Neural progenitor cell (in vitro differentiated cells): ENCODE measurements at regions not wholly inside any gene's neighbourhood (a gene's known extent, or its start where the extent isn't known, plus 50 kb on each side); places are given as distances from the start of the nearest gene placed in this dataset.
"Not testable (repeated sequence)": the region's sequence is repeated elsewhere in the genome, so short reads cannot be mapped to it uniquely, and the experiment has no call there.

Experiments
- DNase-seq: peaks from one replicate; pipeline ENCODE4 v3.0.0-alpha.2; 2016; ENCODE audit warnings: low spot score
- H2AFZ ChIP-seq: fragments of 200-600 bp; sonication (generic); replicated peaks from 2 replicates; pipeline ENCODE4 v1.6.1; 2016; ENCODE audit warnings: antibody characterized with exemption
- H3F3A ChIP-seq: fragments of 200-600 bp; sonication (generic); 2 replicates; pipeline ENCODE4 v1.6.1; 2016; ENCODE audit warnings: antibody characterized with exemption, low read depth
- H3K27ac ChIP-seq: fragments of 200-600 bp; sonication (generic); 2 replicates; pipeline ENCODE4 v1.5.1; 2016; ENCODE audit warnings: mild to moderate bottlenecking
- H3K27me3 ChIP-seq: fragments of 200-600 bp; sonication (generic); 2 replicates; pipeline ENCODE4 v1.6.1; 2016; ENCODE audit warnings: mild to moderate bottlenecking, moderate library complexity
- H3K36me3 ChIP-seq: fragments of 200-600 bp; sonication (generic); 2 replicates; pipeline ENCODE4 v1.5.1; 2016
- H3K4me1 ChIP-seq: fragments of 200-600 bp; sonication (generic); 2 replicates; pipeline ENCODE4 v1.6.1; 2016; ENCODE audit warnings: mixed run types
- H3K4me2 ChIP-seq: fragments of 200-600 bp; sonication (generic); 2 replicates; pipeline ENCODE4 v1.6.1; 2016
- H3K4me3 ChIP-seq: fragments of 200-600 bp; sonication (generic); 2 replicates; pipeline ENCODE4 v1.5.1; 2016
- H3K79me2 ChIP-seq: fragments of 200-600 bp; sonication (generic); 2 replicates; pipeline ENCODE4 v1.6.1; 2016; ENCODE audit warnings: low read depth
- H3K9ac ChIP-seq: fragments of 200-600 bp; sonication (generic); 2 replicates; pipeline ENCODE4 v1.6.1; 2016
- H3K9me3 ChIP-seq: fragments of 200-600 bp; sonication (generic); 2 replicates; pipeline ENCODE4 v1.5.1; 2016; ENCODE audit warnings: low read depth
- H4K20me1 ChIP-seq: fragments of 200-600 bp; sonication (generic); 2 replicates; pipeline ENCODE4 v1.6.1; 2016; ENCODE audit warnings: low read depth
- H3K27ac Mint-ChIP-seq: 3 replicates; pipeline ENCODE4 v1.8.0; 2021; ENCODE audit warnings: mixed read lengths
- H3K27me3 Mint-ChIP-seq: 2 replicates; pipeline ENCODE4 v1.8.0; 2022; ENCODE audit warnings: low read depth, mild to moderate bottlenecking, inconsistent platforms, moderate library complexity, mixed read lengths; ENCODE audit not compliant: insufficient read depth
- H3K36me3 Mint-ChIP-seq: 3 replicates; pipeline ENCODE4 v1.8.0; 2021; ENCODE audit warnings: mixed read lengths
- H3K4me1 Mint-ChIP-seq: 3 replicates; pipeline ENCODE4 v1.8.0; 2021; ENCODE audit warnings: mixed read lengths
- H3K4me3 Mint-ChIP-seq: 3 replicates; pipeline ENCODE4 v1.8.0; 2021; ENCODE audit warnings: mild to moderate bottlenecking, moderate library complexity, mixed read lengths
- H3K9me3 Mint-ChIP-seq: 3 replicates; pipeline ENCODE4 v1.8.0; 2020; ENCODE audit warnings: mixed read lengths
- EZH2 ChIP-seq: fragments of 200-600 bp; sonication (generic); IDR thresholded peaks from 2 replicates; pipeline ENCODE4 v1.6.1; 2017; ENCODE audit warnings: antibody characterized with exemption, mild to moderate bottlenecking, moderate library complexity
- EZH2phosphoT487 ChIP-seq: fragments of 200-600 bp; sonication (generic); IDR thresholded peaks from 2 replicates; pipeline ENCODE4 v1.6.1; 2017; ENCODE audit warnings: antibody characterized with exemption
- TF ChIP-seq, protein P1 (sequence below): fragments of 200-600 bp; sonication (generic); IDR thresholded peaks from 2 replicates; pipeline ENCODE4 v1.5.1; 2017; ENCODE audit warnings: antibody characterized with exemption, mild to moderate bottlenecking

DNA sequence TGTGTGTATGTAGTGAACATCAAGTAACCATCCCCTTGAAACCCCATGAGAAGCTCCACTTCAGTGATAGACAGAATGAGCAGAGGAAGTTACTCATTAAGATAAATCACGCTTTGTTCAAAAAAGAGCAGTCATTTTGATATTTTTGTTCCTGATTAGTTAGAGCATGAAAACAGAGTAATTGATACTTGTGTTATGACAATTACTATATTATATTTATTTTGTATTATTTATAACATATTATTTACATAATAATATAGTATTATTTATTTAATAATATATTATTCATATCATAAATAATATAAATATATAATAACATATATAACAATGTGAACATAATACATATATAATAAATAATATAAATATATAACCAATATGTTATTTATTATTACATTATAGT is 580.9 kb downstream of the SOX5 start:
- no peaks in the 10 kb centered on the region for H3K79me2 ChIP-seq
- Mint-ChIP-seq H3K4me1 (no peaks in the 10 kb centered on the region), H3K27ac (no peak overlapping the region), H3K27me3 (no peaks in the 10 kb centered on the region), H3K36me3 (no peaks in the 10 kb centered on the region), H3K4me3 (no peak overlapping the region), H3K9me3 (no peaks in the 10 kb centered on the region)
- no peak overlapping the region for H3K4me3 ChIP-seq
- H3K9ac ChIP-seq: no peak overlapping the region
- no peaks in the 10 kb centered on the region for H3K4me1 ChIP-seq
- H3K9me3 ChIP-seq: no peaks in the 10 kb centered on the region
- H3K27ac ChIP-seq: no peak overlapping the region
- no peak overlapping the region for H2AFZ ChIP-seq
- H3F3A ChIP-seq: no peaks in the 10 kb centered on the region
- no peaks in the 10 kb centered on the region for H4K20me1 ChIP-seq
- DNase-seq: no peak
- TF ChIP-seq EZH2phosphoT487: no peak
- no peaks in the 10 kb centered on the region for H3K27me3 ChIP-seq
- H3K36me3 ChIP-seq: no peaks in the 10 kb centered on the region
- no peak overlapping the region for H3K4me2 ChIP-seq

DNA sequence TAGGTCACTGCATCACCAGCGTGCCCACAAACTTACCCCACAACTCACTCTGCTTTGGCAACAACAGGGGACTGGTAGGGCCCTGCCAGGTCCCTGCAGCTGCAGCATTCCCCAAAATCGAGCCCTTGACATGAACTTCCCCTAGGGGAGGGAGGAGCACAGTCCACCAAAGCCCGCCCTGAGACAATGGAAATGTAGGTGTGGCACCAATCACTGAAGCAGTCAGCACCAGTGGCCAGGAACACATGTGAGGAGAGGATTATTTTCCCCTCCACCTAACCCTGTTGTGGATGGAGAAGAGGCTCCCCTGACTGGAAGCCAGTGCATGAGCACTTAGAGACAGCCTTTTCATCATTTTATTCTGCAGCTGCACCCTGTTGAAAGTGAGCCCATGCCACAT is 573.8 kb downstream of the SOX5 start:
- H3K27ac Mint-ChIP-seq: no peak overlapping the region
- H3K36me3 ChIP-seq: peaks cover 2% of the 10 kb centered on the region
- no peak for DNase-seq
- no peak overlapping the region for H3K27ac ChIP-seq
- TF ChIP-seq EZH2 (no peak), EZH2phosphoT487 (no peak)
- TF ChIP-seq, protein P1, sequence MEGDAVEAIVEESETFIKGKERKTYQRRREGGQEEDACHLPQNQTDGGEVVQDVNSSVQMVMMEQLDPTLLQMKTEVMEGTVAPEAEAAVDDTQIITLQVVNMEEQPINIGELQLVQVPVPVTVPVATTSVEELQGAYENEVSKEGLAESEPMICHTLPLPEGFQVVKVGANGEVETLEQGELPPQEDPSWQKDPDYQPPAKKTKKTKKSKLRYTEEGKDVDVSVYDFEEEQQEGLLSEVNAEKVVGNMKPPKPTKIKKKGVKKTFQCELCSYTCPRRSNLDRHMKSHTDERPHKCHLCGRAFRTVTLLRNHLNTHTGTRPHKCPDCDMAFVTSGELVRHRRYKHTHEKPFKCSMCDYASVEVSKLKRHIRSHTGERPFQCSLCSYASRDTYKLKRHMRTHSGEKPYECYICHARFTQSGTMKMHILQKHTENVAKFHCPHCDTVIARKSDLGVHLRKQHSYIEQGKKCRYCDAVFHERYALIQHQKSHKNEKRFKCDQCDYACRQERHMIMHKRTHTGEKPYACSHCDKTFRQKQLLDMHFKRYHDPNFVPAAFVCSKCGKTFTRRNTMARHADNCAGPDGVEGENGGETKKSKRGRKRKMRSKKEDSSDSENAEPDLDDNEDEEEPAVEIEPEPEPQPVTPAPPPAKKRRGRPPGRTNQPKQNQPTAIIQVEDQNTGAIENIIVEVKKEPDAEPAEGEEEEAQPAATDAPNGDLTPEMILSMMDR: no peak
- H3K9me3 ChIP-seq: no peaks in the 10 kb centered on the region
- H3K36me3 Mint-ChIP-seq: no peaks in the 10 kb centered on the region
- H3K4me3 ChIP-seq: no peak overlapping the region
- H3K9ac ChIP-seq: no peak overlapping the region
- H3K4me1 Mint-ChIP-seq: no peaks in the 10 kb centered on the region
- H3K79me2 ChIP-seq: no peaks in the 10 kb centered on the region
- peaks cover 30% of the 10 kb centered on the region for H3K9me3 Mint-ChIP-seq
- no peak overlapping the region for H2AFZ ChIP-seq
- H4K20me1 ChIP-seq: no peaks in the 10 kb centered on the region
- H3K4me2 ChIP-seq: no peak overlapping the region
- no peak overlapping the region for H3K4me3 Mint-ChIP-seq
- H3F3A ChIP-seq: no peaks in the 10 kb centered on the region
- H3K27me3 ChIP-seq: no peaks in the 10 kb centered on the region
- H3K27me3 Mint-ChIP-seq: no peaks in the 10 kb centered on the region
- no peaks in the 10 kb centered on the region for H3K4me1 ChIP-seq

DNA sequence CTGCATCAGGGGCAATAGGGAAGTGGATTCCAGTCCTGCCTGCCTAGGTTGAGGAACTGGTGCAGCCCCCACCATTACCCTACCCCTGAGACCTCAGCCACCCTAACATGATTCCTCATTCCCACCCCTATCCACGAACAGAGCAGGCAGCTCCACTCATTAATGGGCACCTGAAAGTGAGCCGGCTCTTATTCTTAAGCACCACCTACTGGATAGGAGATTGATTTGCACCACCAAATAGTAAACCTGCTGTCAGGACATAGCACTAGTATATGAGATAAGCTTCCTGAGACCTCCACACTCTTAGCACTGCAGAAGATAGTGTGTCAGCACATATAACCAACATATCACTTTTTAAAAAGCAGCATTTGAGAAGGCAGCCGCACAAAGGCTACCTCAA is 573.2 kb downstream of the SOX5 start:
- H3K4me3 Mint-ChIP-seq: no peak overlapping the region
- no peaks in the 10 kb centered on the region for H3F3A ChIP-seq
- H3K79me2 ChIP-seq: no peaks in the 10 kb centered on the region
- peak; percentile 11 for DNase-seq
- no peak overlapping the region for H3K27ac ChIP-seq
- peaks cover 2% of the 10 kb centered on the region for H3K36me3 ChIP-seq
- no peaks in the 10 kb centered on the region for H3K4me1 Mint-ChIP-seq
- no peaks in the 10 kb centered on the region for H3K27me3 ChIP-seq
- no peak overlapping the region for H2AFZ ChIP-seq
- H3K4me3 ChIP-seq: no peak overlapping the region
- H3K36me3 Mint-ChIP-seq: no peaks in the 10 kb centered on the region
- H3K27ac Mint-ChIP-seq: no peak overlapping the region
- H3K9me3 ChIP-seq: no peaks in the 10 kb centered on the region
- TF ChIP-seq, protein P1: peak; percentile 40
- no peak for TF ChIP-seq EZH2phosphoT487
- no peak for TF ChIP-seq EZH2
- no peaks in the 10 kb centered on the region for H3K4me1 ChIP-seq
- no peak overlapping the region for H3K9ac ChIP-seq
- H3K27me3 Mint-ChIP-seq: no peaks in the 10 kb centered on the region
- H4K20me1 ChIP-seq: no peaks in the 10 kb centered on the region
- peaks cover 30% of the 10 kb centered on the region for H3K9me3 Mint-ChIP-seq
- H3K4me2 ChIP-seq: no peak overlapping the region

DNA sequence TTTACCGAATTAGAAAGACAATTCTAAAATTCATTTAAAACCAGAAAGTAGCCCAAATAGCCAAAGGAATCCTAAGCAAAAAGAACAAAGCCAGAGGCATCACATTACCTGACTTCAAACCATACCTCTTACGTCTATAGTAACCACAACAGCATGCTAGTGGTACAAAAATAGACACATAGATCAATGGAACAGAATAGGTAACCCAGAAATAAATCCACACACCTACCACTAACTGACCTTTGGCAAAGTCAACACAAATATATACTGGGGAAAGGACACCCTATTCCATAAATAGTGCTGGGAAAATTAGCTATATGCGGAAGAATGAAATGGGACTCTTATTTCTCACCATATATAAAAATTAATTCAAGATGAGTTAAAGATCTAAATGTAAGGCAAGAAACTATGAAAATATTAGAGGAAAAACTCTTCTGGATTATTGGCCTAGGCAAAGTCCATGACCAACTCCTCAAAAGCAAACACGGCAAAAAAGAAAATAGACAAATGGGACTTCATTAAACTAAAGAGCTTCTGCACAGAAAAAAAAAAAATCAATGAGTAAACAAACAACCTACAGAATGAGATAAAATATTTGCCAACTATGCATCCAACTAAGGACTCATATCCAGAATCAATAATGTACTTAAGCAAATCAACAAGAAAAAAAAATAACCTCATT is 568.9 kb downstream of the SOX5 start:
- no peaks in the 10 kb centered on the region for H3K79me2 ChIP-seq
- DNase-seq: no peak
- H3K27ac ChIP-seq: no peak overlapping the region
- H3K4me2 ChIP-seq: no peak overlapping the region
- no peaks in the 10 kb centered on the region for H3K4me1 Mint-ChIP-seq
- H3F3A ChIP-seq: no peaks in the 10 kb centered on the region
- peaks cover 28% of the 10 kb centered on the region for H3K9me3 Mint-ChIP-seq
- no peaks in the 10 kb centered on the region for H3K4me1 ChIP-seq
- H2AFZ ChIP-seq: no peak overlapping the region
- no peak overlapping the region for H3K27ac Mint-ChIP-seq
- H3K9ac ChIP-seq: no peak overlapping the region
- H3K4me3 ChIP-seq: no peak overlapping the region
- H3K9me3 ChIP-seq: no peaks in the 10 kb centered on the region
- H3K36me3 Mint-ChIP-seq: no peaks in the 10 kb centered on the region
- TF ChIP-seq EZH2phosphoT487 (no peak), EZH2 (no peak)
- TF ChIP-seq, protein P1: no peak
- no peaks in the 10 kb centered on the region for H3K27me3 Mint-ChIP-seq
- no peaks in the 10 kb centered on the region for H4K20me1 ChIP-seq
- H3K36me3 ChIP-seq: peaks cover 2% of the 10 kb centered on the region
- no peak overlapping the region for H3K4me3 Mint-ChIP-seq
- H3K27me3 ChIP-seq: no peaks in the 10 kb centered on the region

DNA sequence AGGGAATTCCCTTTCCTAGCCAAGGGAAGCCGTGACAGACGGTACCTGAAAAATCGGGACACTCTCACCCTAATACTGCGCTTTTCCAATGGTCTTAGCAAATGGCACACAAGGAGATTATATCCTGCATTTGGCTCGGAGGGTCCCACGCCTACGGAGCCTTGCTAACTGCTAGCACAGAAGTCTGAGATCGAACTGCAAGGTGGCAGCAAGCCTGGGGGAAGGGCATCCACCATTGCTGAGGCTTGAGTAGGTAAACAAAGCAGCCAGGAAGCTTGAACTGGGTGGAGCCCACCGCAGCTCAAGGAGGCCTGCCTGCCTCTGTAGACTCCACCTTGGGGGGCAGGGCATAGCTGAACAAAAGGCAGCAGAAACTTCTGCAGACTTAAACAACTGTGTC is 560.6 kb downstream of the SOX5 start:
- H4K20me1 ChIP-seq, H3K79me2 ChIP-seq, H3K4me2 ChIP-seq, H3K27me3 ChIP-seq, H3K27me3 Mint-ChIP-seq, H3K36me3 Mint-ChIP-seq, H3K9me3 ChIP-seq, H3K9ac ChIP-seq, H3K4me3 ChIP-seq, H3K27ac ChIP-seq, H3F3A ChIP-seq, H3K4me3 Mint-ChIP-seq, DNase-seq, H3K4me1 Mint-ChIP-seq, H3K27ac Mint-ChIP-seq, H3K36me3 ChIP-seq, H2AFZ ChIP-seq, H3K4me1 ChIP-seq: not testable (repeated sequence)
- H3K9me3 Mint-ChIP-seq: peaks cover 15% of the 10 kb centered on the region

DNA sequence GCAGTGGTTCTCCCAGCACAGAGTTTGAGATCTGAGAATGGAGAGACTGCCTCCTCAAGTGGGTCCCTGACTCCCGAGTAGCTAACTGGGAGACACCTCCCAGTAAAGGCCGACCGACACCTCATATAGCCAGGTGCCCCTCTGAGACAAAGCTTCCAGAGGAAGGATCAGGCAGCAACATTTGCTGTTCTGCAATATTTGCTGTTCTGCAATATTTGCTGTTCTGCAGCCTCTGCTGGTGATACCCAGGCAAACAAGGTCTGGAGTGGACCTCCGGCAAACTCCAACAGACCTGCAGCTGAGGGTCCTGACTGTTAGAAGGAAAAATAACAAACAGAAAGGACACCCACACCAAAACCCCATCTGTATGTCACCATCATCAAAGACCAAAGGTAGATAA is 560.2 kb downstream of the SOX5 start:
- not testable (repeated sequence) for H3K4me2 ChIP-seq, H3F3A ChIP-seq

More for the DNA sequence above, 560.2 kb downstream of the SOX5 start:
- not testable (repeated sequence) for H3K4me3 ChIP-seq, H3K36me3 Mint-ChIP-seq, H2AFZ ChIP-seq, H3K27ac ChIP-seq, H3K9ac ChIP-seq, H3K27me3 ChIP-seq, H3K27me3 Mint-ChIP-seq, H3K4me1 Mint-ChIP-seq, H3K79me2 ChIP-seq, H3K36me3 ChIP-seq, H3K9me3 ChIP-seq, H4K20me1 ChIP-seq, H3K4me1 ChIP-seq, H3K27ac Mint-ChIP-seq, DNase-seq, H3K4me3 Mint-ChIP-seq
- peaks cover 18% of the 10 kb centered on the region for H3K9me3 Mint-ChIP-seq
